SK-N-SH treated with all-trans-retinoic acid at 6 μM for 48 hours (cell line): ENCODE measurements at regions not wholly inside any gene's neighbourhood (a gene's known extent, or its start where the extent isn't known, plus 50 kb on each side); places are given as distances from the start of the nearest gene placed in this dataset.

ENCODE experiments used
- ATAC-seq: fragments of 200-7000 bp; cut with Tn5 transposase; 3 replicates; pipeline ENCODE4 v1.9.1; 2020; ENCODE audit warnings: mild to moderate bottlenecking, moderate library complexity
- ARNTL ChIP-seq: fragments of 450-650 bp; formaldehyde crosslinking; IDR thresholded peaks from 2 replicates; pipeline ENCODE4 v1.5.0; 2020; ENCODE audit warnings: low read depth, mild to moderate bottlenecking, moderate library complexity, borderline replicate concordance
- BACH2 ChIP-seq: fragments of 250-450 bp; sonication (Bioruptor Pico); IDR thresholded peaks from 2 replicates; pipeline ENCODE4 v1.9.0; 2021; ENCODE audit warnings: mild to moderate bottlenecking, borderline replicate concordance
- CSDC2 ChIP-seq: fragments of 250-450 bp; sonication (Bioruptor Pico); IDR thresholded peaks from 2 replicates; pipeline ENCODE4 v1.5.0; 2020; ENCODE audit warnings: mild to moderate bottlenecking, moderate library complexity
- ESRRG ChIP-seq: fragments of 250-450 bp; sonication (Bioruptor Pico); IDR thresholded peaks from 2 replicates; pipeline ENCODE4 v1.6.1; 2021; ENCODE audit warnings: mild to moderate bottlenecking
- ISL1 ChIP-seq: fragments of 250-450 bp; sonication (Bioruptor Pico); IDR thresholded peaks from 2 replicates; pipeline ENCODE4 v2.1.2; 2022; ENCODE audit warnings: mild to moderate bottlenecking, moderate library complexity
- OSR1 ChIP-seq: fragments of 250-450 bp; sonication (Bioruptor Pico); IDR thresholded peaks from 2 replicates; pipeline ENCODE4 v1.8.0; 2022; ENCODE audit warnings: moderate library complexity, mild to moderate bottlenecking, inconsistent platforms
- PPARA ChIP-seq: fragments of 250-450 bp; sonication (Bioruptor Pico); IDR thresholded peaks from 2 replicates; pipeline ENCODE4 v1.5.0; 2020; ENCODE audit warnings: mild to moderate bottlenecking, borderline replicate concordance
- RARB ChIP-seq: fragments of 250-450 bp; sonication (Bioruptor Pico); IDR thresholded peaks from 2 replicates; pipeline ENCODE4 v1.8.0; 2021; ENCODE audit warnings: mild to moderate bottlenecking, moderate library complexity
- SNAI2 ChIP-seq: fragments of 250-450 bp; sonication (Bioruptor Pico); IDR thresholded peaks from 2 replicates; pipeline ENCODE4 v1.5.0; 2020; ENCODE audit warnings: mild to moderate bottlenecking, moderate library complexity
- TCF4 ChIP-seq: fragments of 250-450 bp; sonication (Bioruptor Pico); IDR thresholded peaks from 2 replicates; pipeline ENCODE4 v1.8.0; 2021; ENCODE audit warnings: mild to moderate bottlenecking, moderate library complexity, borderline replicate concordance
- TOX ChIP-seq: fragments of 250-450 bp; sonication (Bioruptor Pico); IDR thresholded peaks from 2 replicates; pipeline ENCODE4 v1.8.0; 2021; ENCODE audit warnings: mild to moderate bottlenecking, moderate library complexity, borderline replicate concordance
- ZC3H10 ChIP-seq: fragments of 250-450 bp; sonication (Bioruptor Pico); IDR thresholded peaks from 2 replicates; pipeline ENCODE4 v1.5.1; 2021; ENCODE audit warnings: mild to moderate bottlenecking, moderate library complexity
- ZFP3 ChIP-seq: fragments of 250-450 bp; sonication (Bioruptor Pico); IDR thresholded peaks from 2 replicates; pipeline ENCODE4 v1.5.0; 2020; ENCODE audit warnings: mild to moderate bottlenecking, moderate library complexity
- ZFP30 ChIP-seq: fragments of 450-650 bp; formaldehyde crosslinking; IDR thresholded peaks from 2 replicates; pipeline ENCODE4 v1.5.0; 2022; ENCODE audit warnings: mild to moderate bottlenecking, moderate library complexity
- ZNF565 ChIP-seq: fragments of 450-650 bp; formaldehyde crosslinking; conservative IDR thresholded peaks from 2 replicates; pipeline ENCODE4 v1.5.0; 2020; ENCODE audit warnings: low read depth, mild to moderate bottlenecking, moderate library complexity
- ZNF70 ChIP-seq: fragments of 450-650 bp; formaldehyde crosslinking; IDR thresholded peaks from 2 replicates; pipeline ENCODE4 v1.5.0; 2020; ENCODE audit warnings: mild to moderate bottlenecking, moderate library complexity
- ZNF8 ChIP-seq: fragments of 450-650 bp; formaldehyde crosslinking; IDR thresholded peaks from 2 replicates; pipeline ENCODE4 v1.5.0; 2020; ENCODE audit warnings: mild to moderate bottlenecking, moderate library complexity
- TF ChIP-seq, protein P1 (sequence below): fragments of 250-450 bp; sonication (Bioruptor Pico); IDR thresholded peaks from 2 replicates; pipeline ENCODE4 v1.8.0; 2020; ENCODE audit warnings: mild to moderate bottlenecking, moderate library complexity, borderline replicate concordance
- TF ChIP-seq, protein P2 (sequence below): fragments of 250-450 bp; sonication (Bioruptor Pico); IDR thresholded peaks from 2 replicates; pipeline ENCODE4 v1.5.1; 2020; ENCODE audit warnings: low read depth, mild to moderate bottlenecking, moderate library complexity
- TF ChIP-seq, protein P3 (sequence below): fragments of 250-450 bp; sonication (Bioruptor Pico); IDR thresholded peaks from 2 replicates; pipeline ENCODE4 v1.5.1; 2021; ENCODE audit warnings: mild to moderate bottlenecking, moderate library complexity
- TF ChIP-seq, protein P4 (sequence below): fragments of 250-450 bp; sonication (Bioruptor Pico); IDR thresholded peaks from 2 replicates; pipeline ENCODE4 v1.8.0; 2021; ENCODE audit warnings: low read depth, mild to moderate bottlenecking, moderate library complexity, borderline replicate concordance
- TF ChIP-seq, protein P5 (sequence below): fragments of 250-450 bp; sonication (Bioruptor Pico); IDR thresholded peaks from 2 replicates; pipeline ENCODE4 v1.5.0; 2020; ENCODE audit warnings: mild to moderate bottlenecking, moderate library complexity

DNA sequence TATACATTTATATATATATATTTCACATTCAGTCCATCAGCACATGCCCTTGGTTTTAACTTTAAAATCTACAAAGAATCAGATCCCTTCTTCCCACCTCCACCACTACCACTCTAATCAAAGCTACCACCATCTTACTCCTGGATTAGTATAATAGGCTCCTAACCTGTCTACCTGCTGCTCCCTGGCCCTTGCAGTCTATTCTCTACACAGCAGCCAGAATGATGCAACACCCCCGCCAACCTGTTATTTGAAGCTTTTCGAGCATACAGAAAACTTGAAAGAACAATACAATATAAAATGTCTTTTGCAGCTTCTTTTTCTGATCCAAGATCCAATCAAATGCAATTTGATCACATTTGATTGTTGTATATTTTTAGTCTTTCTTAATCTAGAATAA, 165.9 kb upstream of the HMGA2 start:
- no peak for TF ChIP-seq ESRRG (CRISPR knock-in tag)
- no peak for TF ChIP-seq TCF4 (CRISPR knock-in tag)
- no peak for TF ChIP-seq OSR1
- no peak for TF ChIP-seq ZFP30 (CRISPR knock-in tag)
- TF ChIP-seq, protein P1, sequence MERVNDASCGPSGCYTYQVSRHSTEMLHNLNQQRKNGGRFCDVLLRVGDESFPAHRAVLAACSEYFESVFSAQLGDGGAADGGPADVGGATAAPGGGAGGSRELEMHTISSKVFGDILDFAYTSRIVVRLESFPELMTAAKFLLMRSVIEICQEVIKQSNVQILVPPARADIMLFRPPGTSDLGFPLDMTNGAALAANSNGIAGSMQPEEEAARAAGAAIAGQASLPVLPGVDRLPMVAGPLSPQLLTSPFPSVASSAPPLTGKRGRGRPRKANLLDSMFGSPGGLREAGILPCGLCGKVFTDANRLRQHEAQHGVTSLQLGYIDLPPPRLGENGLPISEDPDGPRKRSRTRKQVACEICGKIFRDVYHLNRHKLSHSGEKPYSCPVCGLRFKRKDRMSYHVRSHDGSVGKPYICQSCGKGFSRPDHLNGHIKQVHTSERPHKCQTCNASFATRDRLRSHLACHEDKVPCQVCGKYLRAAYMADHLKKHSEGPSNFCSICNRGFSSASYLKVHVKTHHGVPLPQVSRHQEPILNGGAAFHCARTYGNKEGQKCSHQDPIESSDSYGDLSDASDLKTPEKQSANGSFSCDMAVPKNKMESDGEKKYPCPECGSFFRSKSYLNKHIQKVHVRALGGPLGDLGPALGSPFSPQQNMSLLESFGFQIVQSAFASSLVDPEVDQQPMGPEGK = no peak
- no peak for TF ChIP-seq ZFP3 (CRISPR knock-in tag)
- no peak for TF ChIP-seq RARB (CRISPR knock-in tag)
- TF ChIP-seq ZC3H10 (CRISPR knock-in tag) = no peak
- TF ChIP-seq SNAI2 = no peak
- no peak for TF ChIP-seq PPARA (CRISPR knock-in tag)
- TF ChIP-seq, protein P2, sequence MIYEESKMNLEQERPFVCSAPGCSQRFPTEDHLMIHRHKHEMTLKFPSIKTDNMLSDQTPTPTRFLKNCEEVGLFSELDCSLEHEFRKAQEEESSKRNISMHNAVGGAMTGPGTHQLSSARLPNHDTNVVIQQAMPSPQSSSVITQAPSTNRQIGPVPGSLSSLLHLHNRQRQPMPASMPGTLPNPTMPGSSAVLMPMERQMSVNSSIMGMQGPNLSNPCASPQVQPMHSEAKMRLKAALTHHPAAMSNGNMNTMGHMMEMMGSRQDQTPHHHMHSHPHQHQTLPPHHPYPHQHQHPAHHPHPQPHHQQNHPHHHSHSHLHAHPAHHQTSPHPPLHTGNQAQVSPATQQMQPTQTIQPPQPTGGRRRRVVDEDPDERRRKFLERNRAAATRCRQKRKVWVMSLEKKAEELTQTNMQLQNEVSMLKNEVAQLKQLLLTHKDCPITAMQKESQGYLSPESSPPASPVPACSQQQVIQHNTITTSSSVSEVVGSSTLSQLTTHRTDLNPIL (CRISPR knock-in tag) = no peak
- TF ChIP-seq ZNF565 (CRISPR knock-in tag) = no peak
- TF ChIP-seq ZNF70 (CRISPR knock-in tag) = no peak
- TF ChIP-seq, protein P3, sequence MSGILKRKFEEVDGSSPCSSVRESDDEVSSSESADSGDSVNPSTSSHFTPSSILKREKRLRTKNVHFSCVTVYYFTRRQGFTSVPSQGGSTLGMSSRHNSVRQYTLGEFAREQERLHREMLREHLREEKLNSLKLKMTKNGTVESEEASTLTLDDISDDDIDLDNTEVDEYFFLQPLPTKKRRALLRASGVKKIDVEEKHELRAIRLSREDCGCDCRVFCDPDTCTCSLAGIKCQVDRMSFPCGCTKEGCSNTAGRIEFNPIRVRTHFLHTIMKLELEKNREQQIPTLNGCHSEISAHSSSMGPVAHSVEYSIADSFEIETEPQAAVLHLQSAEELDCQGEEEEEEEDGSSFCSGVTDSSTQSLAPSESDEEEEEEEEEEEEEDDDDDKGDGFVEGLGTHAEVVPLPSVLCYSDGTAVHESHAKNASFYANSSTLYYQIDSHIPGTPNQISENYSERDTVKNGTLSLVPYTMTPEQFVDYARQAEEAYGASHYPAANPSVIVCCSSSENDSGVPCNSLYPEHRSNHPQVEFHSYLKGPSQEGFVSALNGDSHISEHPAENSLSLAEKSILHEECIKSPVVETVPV (CRISPR knock-in tag) = no peak
- no peak for ATAC-seq

DNA sequence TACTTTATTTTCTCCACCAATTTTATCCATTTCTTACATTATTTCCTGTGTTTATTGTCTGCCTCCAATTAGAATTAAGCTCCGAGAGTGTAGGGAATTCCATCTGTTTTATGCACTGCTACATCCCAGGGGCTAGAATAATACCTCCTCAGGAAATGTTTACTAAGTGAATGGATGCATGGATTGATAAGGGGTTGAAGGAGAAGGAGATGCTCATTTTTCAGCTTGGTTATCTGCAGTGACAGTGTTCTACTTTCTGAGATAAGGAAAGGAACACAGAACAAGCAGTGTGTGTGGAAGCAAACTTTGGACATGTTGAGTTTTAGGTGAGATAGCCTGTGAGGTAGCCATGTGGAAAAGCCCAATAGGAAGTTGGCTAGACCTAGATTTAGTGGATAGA, 164.6 kb upstream of the HMGA2 start:
- TF ChIP-seq ESRRG (CRISPR knock-in tag) (no peak), RARB (CRISPR knock-in tag) (no peak), ZNF565 (CRISPR knock-in tag) (no peak), ZC3H10 (CRISPR knock-in tag) (no peak), TOX (CRISPR knock-in tag) (no peak), BACH2 (CRISPR knock-in tag) (no peak), PPARA (CRISPR knock-in tag) (no peak), CSDC2 (CRISPR knock-in tag) (no peak)
- no peak for ATAC-seq

DNA sequence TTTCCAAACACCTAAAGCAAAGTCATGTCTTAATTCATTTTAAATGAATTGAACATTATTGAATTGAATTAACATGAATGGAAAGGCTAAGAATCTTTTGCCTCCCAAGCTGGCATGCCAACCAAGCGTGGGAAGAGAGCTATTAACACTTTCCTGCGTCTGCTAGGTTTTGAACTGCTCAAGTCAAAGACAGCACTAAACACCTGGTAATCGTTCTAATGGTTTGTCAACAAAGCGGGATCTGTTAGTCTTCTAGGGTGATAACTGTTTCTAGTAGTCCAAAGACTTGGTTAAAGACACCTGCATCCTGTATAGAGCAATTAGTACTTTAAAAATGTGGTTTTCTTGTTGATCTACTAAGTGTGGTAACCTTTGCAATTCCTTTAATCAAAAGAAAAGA, 164.2 kb upstream of the HMGA2 start:
- TF ChIP-seq, protein P4, sequence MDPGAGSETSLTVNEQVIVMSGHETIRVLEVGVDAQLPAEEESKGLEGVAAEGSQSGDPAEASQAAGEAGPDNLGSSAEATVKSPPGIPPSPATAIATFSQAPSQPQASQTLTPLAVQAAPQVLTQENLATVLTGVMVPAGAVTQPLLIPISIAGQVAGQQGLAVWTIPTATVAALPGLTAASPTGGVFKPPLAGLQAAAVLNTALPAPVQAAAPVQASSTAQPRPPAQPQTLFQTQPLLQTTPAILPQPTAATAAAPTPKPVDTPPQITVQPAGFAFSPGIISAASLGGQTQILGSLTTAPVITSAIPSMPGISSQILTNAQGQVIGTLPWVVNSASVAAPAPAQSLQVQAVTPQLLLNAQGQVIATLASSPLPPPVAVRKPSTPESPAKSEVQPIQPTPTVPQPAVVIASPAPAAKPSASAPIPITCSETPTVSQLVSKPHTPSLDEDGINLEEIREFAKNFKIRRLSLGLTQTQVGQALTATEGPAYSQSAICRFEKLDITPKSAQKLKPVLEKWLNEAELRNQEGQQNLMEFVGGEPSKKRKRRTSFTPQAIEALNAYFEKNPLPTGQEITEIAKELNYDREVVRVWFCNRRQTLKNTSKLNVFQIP = no peak
- TF ChIP-seq BACH2 (CRISPR knock-in tag) = no peak
- TF ChIP-seq ARNTL (CRISPR knock-in tag) = no peak
- TF ChIP-seq PPARA (CRISPR knock-in tag) = no peak
- TF ChIP-seq ISL1 (CRISPR knock-in tag) = no peak
- no peak for TF ChIP-seq OSR1
- no peak for TF ChIP-seq ZFP3 (CRISPR knock-in tag)
- no peak for TF ChIP-seq ZFP30 (CRISPR knock-in tag)
- ATAC-seq = no peak

DNA sequence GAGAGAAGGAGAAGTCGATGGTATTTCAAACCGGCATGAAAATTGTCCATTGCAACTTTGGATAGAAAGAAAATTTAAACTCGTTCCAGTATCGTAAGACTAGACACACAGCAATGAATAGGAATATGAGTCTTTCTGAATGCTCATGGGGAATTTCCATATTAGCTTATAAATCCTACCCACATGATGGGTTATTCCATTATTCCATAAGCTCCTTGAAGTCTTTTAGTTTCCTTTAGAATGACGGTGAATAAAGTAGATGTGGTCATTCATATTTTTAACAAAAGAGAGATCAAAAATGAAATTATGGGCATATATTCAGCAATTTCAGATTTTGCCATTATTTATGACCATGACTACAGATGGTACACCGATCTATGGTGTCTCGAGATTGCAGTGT, 163.4 kb upstream of the HMGA2 start:
- ATAC-seq = no peak
- TF ChIP-seq, protein P2 (CRISPR knock-in tag) = no peak
- TF ChIP-seq ESRRG (CRISPR knock-in tag) (no peak), TOX (CRISPR knock-in tag) (no peak), ZNF8 (CRISPR knock-in tag) (no peak), BACH2 (CRISPR knock-in tag) (no peak), ZFP30 (CRISPR knock-in tag) (no peak), OSR1 (no peak), PPARA (CRISPR knock-in tag) (no peak), SNAI2 (no peak), TCF4 (CRISPR knock-in tag) (no peak)
- TF ChIP-seq, protein P5, sequence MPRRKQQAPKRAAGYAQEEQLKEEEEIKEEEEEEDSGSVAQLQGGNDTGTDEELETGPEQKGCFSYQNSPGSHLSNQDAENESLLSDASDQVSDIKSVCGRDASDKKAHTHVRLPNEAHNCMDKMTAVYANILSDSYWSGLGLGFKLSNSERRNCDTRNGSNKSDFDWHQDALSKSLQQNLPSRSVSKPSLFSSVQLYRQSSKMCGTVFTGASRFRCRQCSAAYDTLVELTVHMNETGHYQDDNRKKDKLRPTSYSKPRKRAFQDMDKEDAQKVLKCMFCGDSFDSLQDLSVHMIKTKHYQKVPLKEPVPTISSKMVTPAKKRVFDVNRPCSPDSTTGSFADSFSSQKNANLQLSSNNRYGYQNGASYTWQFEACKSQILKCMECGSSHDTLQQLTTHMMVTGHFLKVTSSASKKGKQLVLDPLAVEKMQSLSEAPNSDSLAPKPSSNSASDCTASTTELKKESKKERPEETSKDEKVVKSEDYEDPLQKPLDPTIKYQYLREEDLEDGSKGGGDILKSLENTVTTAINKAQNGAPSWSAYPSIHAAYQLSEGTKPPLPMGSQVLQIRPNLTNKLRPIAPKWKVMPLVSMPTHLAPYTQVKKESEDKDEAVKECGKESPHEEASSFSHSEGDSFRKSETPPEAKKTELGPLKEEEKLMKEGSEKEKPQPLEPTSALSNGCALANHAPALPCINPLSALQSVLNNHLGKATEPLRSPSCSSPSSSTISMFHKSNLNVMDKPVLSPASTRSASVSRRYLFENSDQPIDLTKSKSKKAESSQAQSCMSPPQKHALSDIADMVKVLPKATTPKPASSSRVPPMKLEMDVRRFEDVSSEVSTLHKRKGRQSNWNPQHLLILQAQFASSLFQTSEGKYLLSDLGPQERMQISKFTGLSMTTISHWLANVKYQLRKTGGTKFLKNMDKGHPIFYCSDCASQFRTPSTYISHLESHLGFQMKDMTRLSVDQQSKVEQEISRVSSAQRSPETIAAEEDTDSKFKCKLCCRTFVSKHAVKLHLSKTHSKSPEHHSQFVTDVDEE (CRISPR knock-in tag) = no peak
- TF ChIP-seq, protein P4 = no peak
